Adipocyte (in vitro differentiated cells): ENCODE measurements at regions not wholly inside any gene's neighbourhood (a gene's known extent, or its start where the extent isn't known, plus 50 kb on each side); places are given as distances from the start of the nearest gene placed in this dataset.

Source experiments
- DNase-seq: peaks from one replicate; pipeline ENCODE4 v3.0.0-alpha.2; 2015; ENCODE audit warnings: low read depth
- H3K27me3 ChIP-seq: replicated peaks from 2 replicates; pipeline ENCODE4 v1.7.0; 2013; ENCODE audit warnings: mild to moderate bottlenecking, low read length, moderate library complexity; ENCODE audit not compliant: control insufficient read depth, insufficient read depth
- H3K36me3 ChIP-seq: 2 replicates; pipeline ENCODE4 v1.7.0; 2013; ENCODE audit warnings: low read length, mild to moderate bottlenecking, moderate library complexity; ENCODE audit not compliant: control insufficient read depth, insufficient read depth, severe bottlenecking
- H3K4me1 ChIP-seq: 2 replicates; pipeline ENCODE4 v1.7.0; 2013; ENCODE audit warnings: mild to moderate bottlenecking, low read length, moderate library complexity; ENCODE audit not compliant: control insufficient read depth, insufficient read depth
- H3K4me3 ChIP-seq: 2 replicates; pipeline ENCODE4 v1.7.0; 2013; ENCODE audit warnings: mild to moderate bottlenecking, low read length, moderate library complexity
- H3K9ac ChIP-seq: 2 replicates; pipeline ENCODE4 v1.7.0; 2013; ENCODE audit warnings: mild to moderate bottlenecking, low read length, moderate library complexity
- H3K9me3 ChIP-seq: 2 replicates; pipeline ENCODE4 v1.7.0; 2013; ENCODE audit warnings: mild to moderate bottlenecking, low read length, moderate library complexity; ENCODE audit not compliant: control insufficient read depth

GRCh38 chr20:11372876-11373790 is 544.6 kb upstream of the BTBD3 start:
- Histone ChIP-seq H3K27me3 (peaks cover 4% of the 10 kb centered on the region), H3K9me3 (no peaks in the 10 kb centered on the region), H3K4me1 (peaks cover 19% of the 10 kb centered on the region), H3K4me3 (no peak overlapping the region), H3K36me3 (no peaks in the 10 kb centered on the region), H3K9ac (no peak overlapping the region)
- DNase-seq, result no peak

GRCh38 chr20:11375335-11375734 is 542.4 kb upstream of the BTBD3 start:
- Histone ChIP-seq H3K27me3 (peaks cover 9% of the 10 kb centered on the region), H3K36me3 (no peaks in the 10 kb centered on the region), H3K4me1 (peaks cover 19% of the 10 kb centered on the region), H3K4me3 (no peak overlapping the region), H3K9ac (no peak overlapping the region), H3K9me3 (no peaks in the 10 kb centered on the region)
- DNase-seq, result no peak

- Histone ChIP-seq H3K27me3 (peaks cover 9% of the 10 kb centered on the region), H3K36me3 (no peaks in the 10 kb centered on the region), H3K9me3 (peaks cover 4% of the 10 kb centered on the region), H3K9ac (no peak overlapping the region), H3K4me1 (peaks cover 19% of the 10 kb centered on the region), H3K4me3 (no peak overlapping the region)
- DNase-seq, result no peak
These were observed 541.7 kb upstream of the BTBD3 start for GRCh38 chr20:11375966-11376365.

GRCh38 chr20:11376420-11376819 is 541.3 kb upstream of the BTBD3 start:
- peaks cover 19% of the 10 kb centered on the region for H3K4me1 ChIP-seq

GRCh38 chr20:11376998-11377397 is 540.7 kb upstream of the BTBD3 start:
- no peaks in the 10 kb centered on the region for H3K36me3 ChIP-seq
- H3K9me3 ChIP-seq, result peaks cover 11% of the 10 kb centered on the region
- peaks cover 9% of the 10 kb centered on the region for H3K27me3 ChIP-seq
- H3K9ac ChIP-seq, result no peak overlapping the region
- peaks cover 19% of the 10 kb centered on the region for H3K4me1 ChIP-seq
- DNase-seq, result no peak
- H3K4me3 ChIP-seq, result no peak overlapping the region

More at GRCh38 chr20:11376420-11376819, 541.3 kb upstream of the BTBD3 start:
- no peaks in the 10 kb centered on the region for H3K36me3 ChIP-seq
- peaks cover 8% of the 10 kb centered on the region for H3K9me3 ChIP-seq
- H3K27me3 ChIP-seq, result peaks cover 9% of the 10 kb centered on the region
- DNase-seq, result no peak
- H3K4me3 ChIP-seq, result no peak overlapping the region
- H3K9ac ChIP-seq, result no peak overlapping the region

- Histone ChIP-seq H3K9ac (no peak overlapping the region), H3K4me1 (peaks cover 19% of the 10 kb centered on the region), H3K27me3 (peaks cover 9% of the 10 kb centered on the region), H3K9me3 (peaks cover 11% of the 10 kb centered on the region), H3K4me3 (no peak overlapping the region), H3K36me3 (no peaks in the 10 kb centered on the region)
- DNase-seq, result no peak
These were observed 539.9 kb upstream of the BTBD3 start for GRCh38 chr20:11377761-11378160.

- no peak overlapping the region for H3K9ac ChIP-seq
- no peak for DNase-seq
- peaks cover 19% of the 10 kb centered on the region for H3K4me1 ChIP-seq
- no peaks in the 10 kb centered on the region for H3K36me3 ChIP-seq
- H3K4me3 ChIP-seq, result no peak overlapping the region
- peaks cover 11% of the 10 kb centered on the region for H3K9me3 ChIP-seq
- peaks cover 9% of the 10 kb centered on the region for H3K27me3 ChIP-seq
These were observed 539.4 kb upstream of the BTBD3 start for GRCh38 chr20:11378252-11378651.

- no peak for DNase-seq
- Histone ChIP-seq H3K9me3 (peaks cover 11% of the 10 kb centered on the region), H3K4me1 (peaks cover 19% of the 10 kb centered on the region), H3K36me3 (no peaks in the 10 kb centered on the region), H3K27me3 (peaks cover 9% of the 10 kb centered on the region), H3K4me3 (no peak overlapping the region), H3K9ac (no peak overlapping the region)
These were observed 538.3 kb upstream of the BTBD3 start for GRCh38 chr20:11379257-11380011.

- no peak overlapping the region for H3K4me3 ChIP-seq
- peaks cover 11% of the 10 kb centered on the region for H3K9me3 ChIP-seq
- no peaks in the 10 kb centered on the region for H3K36me3 ChIP-seq
- no peak overlapping the region for H3K9ac ChIP-seq
- DNase-seq, result no peak
- H3K27me3 ChIP-seq, result peaks cover 9% of the 10 kb centered on the region
- peaks cover 15% of the 10 kb centered on the region for H3K4me1 ChIP-seq
These were observed 537.4 kb upstream of the BTBD3 start for GRCh38 chr20:11380283-11380682.

- H3K36me3 ChIP-seq, result no peaks in the 10 kb centered on the region
- DNase-seq, result peak; percentile 61
- H3K9me3 ChIP-seq, result no peaks in the 10 kb centered on the region
- no peak overlapping the region for H3K9ac ChIP-seq
- no peaks in the 10 kb centered on the region for H3K27me3 ChIP-seq
- H3K4me1 ChIP-seq, result no peaks in the 10 kb centered on the region
- no peak overlapping the region for H3K4me3 ChIP-seq
These were observed 530.4 kb upstream of the BTBD3 start for GRCh38 chr20:11387189-11387754.

GRCh38 chr20:11389186-11389585 is 528.5 kb upstream of the BTBD3 start:
- Histone ChIP-seq H3K9me3 (no peaks in the 10 kb centered on the region), H3K27me3 (no peaks in the 10 kb centered on the region), H3K36me3 (no peaks in the 10 kb centered on the region), H3K4me3 (no peak overlapping the region), H3K9ac (no peak overlapping the region), H3K4me1 (no peaks in the 10 kb centered on the region)
- DNase-seq, result no peak
